SK-N-SH treated with all-trans-retinoic acid at 6 μM for 48 hours (cell line): ENCODE measurements at regions not wholly inside any gene's neighbourhood (a gene's known extent, or its start where the extent isn't known, plus 50 kb on each side); places are given as distances from the start of the nearest gene placed in this dataset.

ENCODE experiments used
- ATAC-seq: fragments of 200-7000 bp; cut with Tn5 transposase; 3 replicates; pipeline ENCODE4 v1.9.1; 2020; ENCODE audit warnings: mild to moderate bottlenecking, moderate library complexity
- ARNTL ChIP-seq: fragments of 450-650 bp; formaldehyde crosslinking; IDR thresholded peaks from 2 replicates; pipeline ENCODE4 v1.5.0; 2020; ENCODE audit warnings: low read depth, mild to moderate bottlenecking, moderate library complexity, borderline replicate concordance
- BACH2 ChIP-seq: fragments of 250-450 bp; sonication (Bioruptor Pico); IDR thresholded peaks from 2 replicates; pipeline ENCODE4 v1.9.0; 2021; ENCODE audit warnings: mild to moderate bottlenecking, borderline replicate concordance
- CREB5 ChIP-seq: fragments of 250-450 bp; sonication (Bioruptor Pico); IDR thresholded peaks from 2 replicates; pipeline ENCODE4 v1.5.1; 2020; ENCODE audit warnings: low read depth, mild to moderate bottlenecking, moderate library complexity
- CSDC2 ChIP-seq: fragments of 250-450 bp; sonication (Bioruptor Pico); IDR thresholded peaks from 2 replicates; pipeline ENCODE4 v1.5.0; 2020; ENCODE audit warnings: mild to moderate bottlenecking, moderate library complexity
- ESRRG ChIP-seq: fragments of 250-450 bp; sonication (Bioruptor Pico); IDR thresholded peaks from 2 replicates; pipeline ENCODE4 v1.6.1; 2021; ENCODE audit warnings: mild to moderate bottlenecking
- GLIS3 ChIP-seq: fragments of 250-450 bp; sonication (Bioruptor Pico); IDR thresholded peaks from 2 replicates; pipeline ENCODE4 v1.5.0; 2020; ENCODE audit warnings: mild to moderate bottlenecking, moderate library complexity
- ISL1 ChIP-seq: fragments of 250-450 bp; sonication (Bioruptor Pico); IDR thresholded peaks from 2 replicates; pipeline ENCODE4 v2.1.2; 2022; ENCODE audit warnings: mild to moderate bottlenecking, moderate library complexity
- POU6F1 ChIP-seq: fragments of 250-450 bp; sonication (Bioruptor Pico); IDR thresholded peaks from 2 replicates; pipeline ENCODE4 v1.8.0; 2021; ENCODE audit warnings: low read depth, mild to moderate bottlenecking, moderate library complexity, borderline replicate concordance
- RARB ChIP-seq: fragments of 250-450 bp; sonication (Bioruptor Pico); IDR thresholded peaks from 2 replicates; pipeline ENCODE4 v1.8.0; 2021; ENCODE audit warnings: mild to moderate bottlenecking, moderate library complexity
- SNAI2 ChIP-seq: fragments of 250-450 bp; sonication (Bioruptor Pico); IDR thresholded peaks from 2 replicates; pipeline ENCODE4 v1.5.0; 2020; ENCODE audit warnings: mild to moderate bottlenecking, moderate library complexity
- TOX ChIP-seq: fragments of 250-450 bp; sonication (Bioruptor Pico); IDR thresholded peaks from 2 replicates; pipeline ENCODE4 v1.8.0; 2021; ENCODE audit warnings: mild to moderate bottlenecking, moderate library complexity, borderline replicate concordance
- ZFP30 ChIP-seq: fragments of 450-650 bp; formaldehyde crosslinking; IDR thresholded peaks from 2 replicates; pipeline ENCODE4 v1.5.0; 2022; ENCODE audit warnings: mild to moderate bottlenecking, moderate library complexity
- ZNF565 ChIP-seq: fragments of 450-650 bp; formaldehyde crosslinking; conservative IDR thresholded peaks from 2 replicates; pipeline ENCODE4 v1.5.0; 2020; ENCODE audit warnings: low read depth, mild to moderate bottlenecking, moderate library complexity
- ZNF70 ChIP-seq: fragments of 450-650 bp; formaldehyde crosslinking; IDR thresholded peaks from 2 replicates; pipeline ENCODE4 v1.5.0; 2020; ENCODE audit warnings: mild to moderate bottlenecking, moderate library complexity
- TF ChIP-seq, protein P1 (sequence below): fragments of 250-450 bp; sonication (Bioruptor Pico); IDR thresholded peaks from 2 replicates; pipeline ENCODE4 v1.5.0; 2020; ENCODE audit warnings: mild to moderate bottlenecking, moderate library complexity
- TF ChIP-seq, protein P2 (sequence below): fragments of 250-450 bp; sonication (Bioruptor Pico); IDR thresholded peaks from 2 replicates; pipeline ENCODE4 v1.5.1; 2021; ENCODE audit warnings: mild to moderate bottlenecking, moderate library complexity

DNA sequence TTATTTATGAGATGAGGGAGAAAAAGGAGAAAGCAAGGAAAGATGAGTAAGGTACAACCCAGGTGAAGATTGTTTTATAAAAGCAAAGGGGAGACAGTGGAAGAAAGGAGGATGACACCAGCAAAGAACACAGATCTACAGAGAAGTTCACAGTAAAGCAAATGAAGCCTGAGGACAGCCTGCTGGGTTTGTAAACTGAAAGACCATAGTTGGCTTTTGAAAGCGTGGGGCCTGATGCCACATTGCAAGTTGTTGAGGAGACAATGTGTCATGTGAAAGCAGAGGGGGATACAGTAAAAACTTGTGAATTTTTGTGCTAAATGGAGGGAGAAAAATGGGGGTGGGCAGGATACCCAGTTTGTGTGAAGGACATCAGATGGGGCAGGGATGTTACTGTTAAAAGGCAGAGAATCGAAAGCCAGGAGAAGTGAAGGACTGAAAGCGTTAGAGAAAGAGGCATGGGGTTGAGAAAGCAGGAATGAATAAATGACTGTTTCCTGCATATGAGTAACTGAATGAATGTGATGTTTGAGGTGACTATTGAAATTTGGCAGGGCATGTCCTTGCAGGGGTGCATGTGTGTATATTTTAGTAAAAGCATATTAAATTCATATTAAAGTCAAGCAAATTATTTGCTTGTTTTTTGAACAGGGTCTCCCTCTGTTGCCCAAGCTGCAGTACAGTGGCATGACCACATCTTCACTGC lies 69.6 kb downstream of the SPRY1 start (continued):
- TF ChIP-seq, protein P1, sequence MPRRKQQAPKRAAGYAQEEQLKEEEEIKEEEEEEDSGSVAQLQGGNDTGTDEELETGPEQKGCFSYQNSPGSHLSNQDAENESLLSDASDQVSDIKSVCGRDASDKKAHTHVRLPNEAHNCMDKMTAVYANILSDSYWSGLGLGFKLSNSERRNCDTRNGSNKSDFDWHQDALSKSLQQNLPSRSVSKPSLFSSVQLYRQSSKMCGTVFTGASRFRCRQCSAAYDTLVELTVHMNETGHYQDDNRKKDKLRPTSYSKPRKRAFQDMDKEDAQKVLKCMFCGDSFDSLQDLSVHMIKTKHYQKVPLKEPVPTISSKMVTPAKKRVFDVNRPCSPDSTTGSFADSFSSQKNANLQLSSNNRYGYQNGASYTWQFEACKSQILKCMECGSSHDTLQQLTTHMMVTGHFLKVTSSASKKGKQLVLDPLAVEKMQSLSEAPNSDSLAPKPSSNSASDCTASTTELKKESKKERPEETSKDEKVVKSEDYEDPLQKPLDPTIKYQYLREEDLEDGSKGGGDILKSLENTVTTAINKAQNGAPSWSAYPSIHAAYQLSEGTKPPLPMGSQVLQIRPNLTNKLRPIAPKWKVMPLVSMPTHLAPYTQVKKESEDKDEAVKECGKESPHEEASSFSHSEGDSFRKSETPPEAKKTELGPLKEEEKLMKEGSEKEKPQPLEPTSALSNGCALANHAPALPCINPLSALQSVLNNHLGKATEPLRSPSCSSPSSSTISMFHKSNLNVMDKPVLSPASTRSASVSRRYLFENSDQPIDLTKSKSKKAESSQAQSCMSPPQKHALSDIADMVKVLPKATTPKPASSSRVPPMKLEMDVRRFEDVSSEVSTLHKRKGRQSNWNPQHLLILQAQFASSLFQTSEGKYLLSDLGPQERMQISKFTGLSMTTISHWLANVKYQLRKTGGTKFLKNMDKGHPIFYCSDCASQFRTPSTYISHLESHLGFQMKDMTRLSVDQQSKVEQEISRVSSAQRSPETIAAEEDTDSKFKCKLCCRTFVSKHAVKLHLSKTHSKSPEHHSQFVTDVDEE (CRISPR knock-in tag): no peak
- TF ChIP-seq, protein P2, sequence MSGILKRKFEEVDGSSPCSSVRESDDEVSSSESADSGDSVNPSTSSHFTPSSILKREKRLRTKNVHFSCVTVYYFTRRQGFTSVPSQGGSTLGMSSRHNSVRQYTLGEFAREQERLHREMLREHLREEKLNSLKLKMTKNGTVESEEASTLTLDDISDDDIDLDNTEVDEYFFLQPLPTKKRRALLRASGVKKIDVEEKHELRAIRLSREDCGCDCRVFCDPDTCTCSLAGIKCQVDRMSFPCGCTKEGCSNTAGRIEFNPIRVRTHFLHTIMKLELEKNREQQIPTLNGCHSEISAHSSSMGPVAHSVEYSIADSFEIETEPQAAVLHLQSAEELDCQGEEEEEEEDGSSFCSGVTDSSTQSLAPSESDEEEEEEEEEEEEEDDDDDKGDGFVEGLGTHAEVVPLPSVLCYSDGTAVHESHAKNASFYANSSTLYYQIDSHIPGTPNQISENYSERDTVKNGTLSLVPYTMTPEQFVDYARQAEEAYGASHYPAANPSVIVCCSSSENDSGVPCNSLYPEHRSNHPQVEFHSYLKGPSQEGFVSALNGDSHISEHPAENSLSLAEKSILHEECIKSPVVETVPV (CRISPR knock-in tag): no peak
- no peak for TF ChIP-seq CREB5 (CRISPR knock-in tag)
- no peak for TF ChIP-seq TOX
- no peak for TF ChIP-seq ISL1

DNA sequence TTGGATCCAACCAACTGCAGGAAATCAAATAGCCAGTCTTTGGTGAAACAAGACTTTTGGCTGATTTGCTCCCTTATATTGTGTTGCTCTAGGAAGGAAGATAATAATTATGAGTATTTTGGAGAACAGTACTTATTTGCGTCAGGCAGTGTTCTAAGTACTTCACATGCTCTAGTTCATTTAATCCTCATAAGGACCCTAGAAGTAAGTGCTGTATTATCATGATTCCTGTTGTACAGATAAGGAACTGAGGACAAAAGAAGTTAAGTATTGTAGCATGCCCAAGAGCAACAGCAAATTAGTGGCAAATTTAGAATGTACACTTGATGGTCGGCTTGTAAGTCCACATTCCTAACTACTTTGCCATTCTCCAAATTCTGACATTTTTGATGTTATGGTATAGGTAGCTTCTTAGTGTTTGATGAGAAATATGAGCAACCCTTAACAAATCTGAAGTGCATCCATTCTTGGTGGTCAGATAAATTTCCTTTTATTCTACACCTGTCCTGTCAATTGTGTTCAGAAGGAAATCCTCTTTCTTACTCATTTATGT lies 72.0 kb downstream of the SPRY1 start:
- no peak for TF ChIP-seq ESRRG (CRISPR knock-in tag)
- no peak for TF ChIP-seq ZNF70 (CRISPR knock-in tag)
- TF ChIP-seq, protein P1 (CRISPR knock-in tag): no peak
- TF ChIP-seq ZNF565: no peak
- TF ChIP-seq ZFP30 (CRISPR knock-in tag): no peak
- TF ChIP-seq SNAI2 (CRISPR knock-in tag): no peak
- no peak for TF ChIP-seq BACH2 (CRISPR knock-in tag)
- no peak for TF ChIP-seq GLIS3 (CRISPR knock-in tag)
- no peak for ATAC-seq

GRCh38 chr4:123469245-123469644 lies 72.7 kb downstream of the SPRY1 start:
- peak; percentile 35; the same call in 1 of the 3 replicates for ATAC-seq
- TF ChIP-seq BACH2 (CRISPR knock-in tag) (no peak), CSDC2 (CRISPR knock-in tag) (no peak), RARB (no peak)
- TF ChIP-seq, all 23 proteins: peak for 0

DNA sequence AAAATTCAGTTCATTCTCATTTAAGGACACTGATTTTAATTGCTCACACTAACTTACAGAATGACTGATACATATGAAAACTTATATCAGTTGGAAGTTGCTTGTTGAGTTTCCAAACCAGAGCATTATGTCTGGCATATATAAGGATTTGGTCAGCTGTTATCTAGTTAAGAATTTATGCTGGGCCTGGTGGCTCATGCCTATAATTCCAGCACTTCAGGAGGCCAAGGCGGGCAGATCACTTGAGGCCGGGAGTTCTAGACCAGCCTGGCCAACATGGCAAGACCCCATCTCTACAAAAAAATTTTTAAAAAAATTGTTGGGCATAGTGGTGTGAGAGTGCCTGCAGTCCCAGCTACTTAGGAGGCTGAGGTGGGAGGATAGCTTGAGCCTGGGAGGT lies 73.1 kb downstream of the SPRY1 start:
- no peak for ATAC-seq
- TF ChIP-seq GLIS3 (CRISPR knock-in tag): no peak
- TF ChIP-seq CREB5 (CRISPR knock-in tag): no peak
- TF ChIP-seq POU6F1 (CRISPR knock-in tag): no peak
- no peak for TF ChIP-seq ARNTL (CRISPR knock-in tag)
- no peak for TF ChIP-seq BACH2 (CRISPR knock-in tag)
- TF ChIP-seq TOX: no peak
- no peak for TF ChIP-seq CSDC2 (CRISPR knock-in tag)
- no peak for TF ChIP-seq ISL1
- TF ChIP-seq, protein P2 (CRISPR knock-in tag): no peak
